PC-3 (cell line): ENCODE measurements at regions not wholly inside any gene's neighbourhood (a gene's known extent, or its start where the extent isn't known, plus 50 kb on each side); places are given as distances from the start of the nearest gene placed in this dataset.
A peak's percentile ranks its signal among the peaks of the same experiment; 100 is the strongest.

Experiments used
- ATAC-seq: fragments of 200-7000 bp; cut with Tn5 transposase; 2 replicates; pipeline ENCODE4 v1.9.1; 2020; ENCODE audit warnings: mild to moderate bottlenecking, moderate library complexity
- BruUV-seq: library from RNA; stranded (reverse); fragments of 400-500 nt; replicated peaks from 2 replicates; lab custom pipeline; 2021; lab: Mats Ljungman, UMichigan
- CTCF ChIA-PET: fragments of 300-600 bp; sonication (Branson Sonifier 250); formaldehyde crosslinking; loops from one replicate; lab custom pipeline; 2022; ENCODE audit warnings: antibody characterized with exemption; lab: Charles Lee
- POLR2A ChIA-PET: fragments of 300-600 bp; sonication (Branson Sonifier 250); formaldehyde crosslinking; loops from one replicate; lab custom pipeline; 2022; ENCODE audit warnings: antibody characterized with exemption; ENCODE audit not compliant: unreplicated experiment; lab: Charles Lee
- DNase-seq: peaks from one replicate; pipeline ENCODE4 v3.0.0-alpha.2; 2015
- H2AFZ ChIP-seq: fragments of 300-600 bp; sonication (generic); 2 replicates; pipeline ENCODE4 v1.6.0; 2016; ENCODE audit warnings: antibody characterized with exemption, low read length
- H3F3A ChIP-seq: fragments of 300-600 bp; sonication (generic); one replicate; pipeline ENCODE4 v1.6.0; 2017; ENCODE audit warnings: antibody characterized with exemption, low read length, control low read depth, mild to moderate bottlenecking; ENCODE audit not compliant: unreplicated experiment
- H3K27ac ChIP-seq: fragments of 300-600 bp; sonication (generic); 2 replicates; pipeline ENCODE4 v1.5.1; 2016; ENCODE audit warnings: mild to moderate bottlenecking, low read length
- H3K27me3 ChIP-seq: fragments of 300-600 bp; sonication (generic); 2 replicates; pipeline ENCODE4 v1.6.1; 2016; ENCODE audit warnings: low read length, mixed read lengths
- H3K36me3 ChIP-seq: fragments of 300-600 bp; sonication (generic); 2 replicates; pipeline ENCODE4 v1.6.1; 2016; ENCODE audit warnings: low read depth, mixed run types, low read length, mixed read lengths
- H3K4me1 ChIP-seq: fragments of 300-600 bp; sonication (generic); 2 replicates; pipeline ENCODE4 v1.5.1; 2016; ENCODE audit warnings: low read length; ENCODE audit not compliant: insufficient read depth
- H3K4me2 ChIP-seq: fragments of 300-600 bp; sonication (generic); 2 replicates; pipeline ENCODE4 v1.6.0; 2016; ENCODE audit warnings: low read length
- H3K4me3 ChIP-seq: fragments of 300-600 bp; sonication (generic); 2 replicates; pipeline ENCODE4 v1.5.1; 2016; ENCODE audit warnings: mild to moderate bottlenecking, low read length, mixed read lengths
- H3K79me2 ChIP-seq: fragments of 300-600 bp; sonication (generic); 2 replicates; pipeline ENCODE4 v1.6.1; 2017; ENCODE audit warnings: low read length, mixed read lengths
- H3K9ac ChIP-seq: fragments of 300-600 bp; sonication (generic); 2 replicates; pipeline ENCODE4 v1.6.0; 2016; ENCODE audit warnings: mild to moderate bottlenecking, low read length
- H3K9me2 ChIP-seq: fragments of 300-600 bp; sonication (generic); replicated peaks from 2 replicates; pipeline ENCODE4 v1.6.1; 2016; ENCODE audit warnings: mixed run types, low read length, mixed read lengths
- H3K9me3 ChIP-seq: fragments of 300-600 bp; sonication (generic); 2 replicates; pipeline ENCODE4 v1.6.1; 2016; ENCODE audit warnings: low read length, mixed read lengths
- H4K20me1 ChIP-seq: fragments of 300-600 bp; sonication (generic); 2 replicates; pipeline ENCODE4 v1.6.1; 2016; ENCODE audit warnings: low read length, mixed read lengths
- EZH2 ChIP-seq: fragments of 300-600 bp; sonication (generic); IDR thresholded peaks from one replicate; pipeline ENCODE4 v1.6.1; 2017; ENCODE audit warnings: antibody characterized with exemption, mild to moderate bottlenecking, low read length; ENCODE audit not compliant: unreplicated experiment
- EZH2phosphoT487 ChIP-seq: fragments of 300-600 bp; sonication (generic); IDR thresholded peaks from 2 replicates; pipeline ENCODE4 v1.6.1; 2018; ENCODE audit warnings: mild to moderate bottlenecking, antibody characterized with exemption, low read length, borderline replicate concordance
- intact Hi-C: fragments of 100-400 bp; cut with micrococcal nuclease; formaldehyde crosslinking; loops from 2 replicates; pipeline ENCODE4 v1.9.0; 2023
- TF ChIP-seq, protein P1 (sequence below): fragments of 300-600 bp; sonication (generic); conservative IDR thresholded peaks from 2 replicates; pipeline ENCODE4 v1.5.1; 2017; ENCODE audit warnings: antibody characterized with exemption, low read depth, mild to moderate bottlenecking, low read length

DNA sequence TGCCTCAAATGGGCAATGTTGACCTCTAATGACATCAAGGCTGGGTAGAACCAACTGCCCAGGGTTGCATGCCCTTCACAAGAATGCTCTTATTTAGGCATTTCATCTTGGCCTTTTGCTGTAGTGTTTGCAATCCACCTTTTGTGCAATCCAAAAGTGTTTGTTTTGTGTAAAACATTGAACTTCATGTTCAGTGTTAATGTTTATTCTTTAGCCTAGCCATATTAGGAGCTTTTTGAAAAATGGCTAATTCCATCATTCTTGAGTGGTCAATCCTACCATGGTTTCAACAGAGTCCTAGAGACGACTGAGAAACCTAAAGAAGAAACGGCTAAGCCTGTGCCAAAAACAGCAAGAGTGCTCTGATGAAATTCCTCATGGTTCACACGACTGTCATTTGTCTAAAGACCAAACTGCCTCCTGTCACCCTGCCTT lies 279.6 kb upstream of the PRDM1 start:
- no peak for TF ChIP-seq EZH2phosphoT487
- TF ChIP-seq EZH2: no peak
- TF ChIP-seq, protein P1, sequence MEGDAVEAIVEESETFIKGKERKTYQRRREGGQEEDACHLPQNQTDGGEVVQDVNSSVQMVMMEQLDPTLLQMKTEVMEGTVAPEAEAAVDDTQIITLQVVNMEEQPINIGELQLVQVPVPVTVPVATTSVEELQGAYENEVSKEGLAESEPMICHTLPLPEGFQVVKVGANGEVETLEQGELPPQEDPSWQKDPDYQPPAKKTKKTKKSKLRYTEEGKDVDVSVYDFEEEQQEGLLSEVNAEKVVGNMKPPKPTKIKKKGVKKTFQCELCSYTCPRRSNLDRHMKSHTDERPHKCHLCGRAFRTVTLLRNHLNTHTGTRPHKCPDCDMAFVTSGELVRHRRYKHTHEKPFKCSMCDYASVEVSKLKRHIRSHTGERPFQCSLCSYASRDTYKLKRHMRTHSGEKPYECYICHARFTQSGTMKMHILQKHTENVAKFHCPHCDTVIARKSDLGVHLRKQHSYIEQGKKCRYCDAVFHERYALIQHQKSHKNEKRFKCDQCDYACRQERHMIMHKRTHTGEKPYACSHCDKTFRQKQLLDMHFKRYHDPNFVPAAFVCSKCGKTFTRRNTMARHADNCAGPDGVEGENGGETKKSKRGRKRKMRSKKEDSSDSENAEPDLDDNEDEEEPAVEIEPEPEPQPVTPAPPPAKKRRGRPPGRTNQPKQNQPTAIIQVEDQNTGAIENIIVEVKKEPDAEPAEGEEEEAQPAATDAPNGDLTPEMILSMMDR: no peak
- no peak overlapping the region for H3K27ac ChIP-seq
- intact Hi-C loops: no loop called here
- CTCF ChIA-PET: no interaction called here
- H3K36me3 ChIP-seq: no peaks in the 10 kb centered on the region
- no peaks in the 10 kb centered on the region for H3K79me2 ChIP-seq
- BruUV-seq: no TSS peak
- H3K9ac ChIP-seq: no peak overlapping the region
- POLR2A ChIA-PET: no interaction called here
- peaks cover 52% of the 10 kb centered on the region for H3K4me1 ChIP-seq
- no peaks in the 10 kb centered on the region for H3K27me3 ChIP-seq
- peaks cover 4% of the 10 kb centered on the region for H3F3A ChIP-seq
- no peak overlapping the region for H3K4me2 ChIP-seq
- DNase-seq (no peak), ATAC-seq (no peak)
- no peaks in the 10 kb centered on the region for H4K20me1 ChIP-seq
- no peaks in the 10 kb centered on the region for H3K9me3 ChIP-seq
- no peaks in the 10 kb centered on the region for H3K9me2 ChIP-seq
- no peak overlapping the region for H2AFZ ChIP-seq
- no peak overlapping the region for H3K4me3 ChIP-seq

DNA sequence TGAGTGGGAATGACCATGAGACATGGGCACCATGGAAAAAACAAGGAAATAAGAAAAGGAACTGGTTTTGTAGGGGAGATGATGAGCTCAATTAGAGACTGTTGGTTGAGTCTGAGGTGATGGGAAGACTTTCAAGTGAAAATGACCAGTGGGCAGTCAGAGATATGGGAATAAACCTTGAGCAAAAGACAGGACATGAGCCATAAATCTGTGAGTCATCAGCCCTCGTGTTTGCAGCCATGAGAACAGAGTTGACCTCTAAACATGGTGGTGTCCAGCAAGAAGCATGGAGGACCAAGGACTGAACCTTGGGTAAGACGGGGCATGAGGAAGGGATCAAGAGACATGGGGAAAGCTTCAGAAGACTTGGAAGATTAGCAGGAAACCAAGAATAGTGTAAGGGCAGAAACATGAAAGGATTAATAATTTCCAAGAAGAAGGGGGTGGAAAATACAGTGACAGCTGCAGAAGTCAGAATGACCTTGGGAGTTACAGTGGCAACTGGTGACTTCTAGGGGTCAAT lies 280.6 kb upstream of the PRDM1 start:
- TF ChIP-seq, protein P1: no peak
- no peak for TF ChIP-seq EZH2phosphoT487
- no peak for TF ChIP-seq EZH2
- no peaks in the 10 kb centered on the region for H3K9me2 ChIP-seq
- no peaks in the 10 kb centered on the region for H3K36me3 ChIP-seq
- ChIA-PET POLR2A (no interaction called here), CTCF (no interaction called here)
- peaks cover 4% of the 10 kb centered on the region for H3F3A ChIP-seq
- no peaks in the 10 kb centered on the region for H4K20me1 ChIP-seq
- no peak overlapping the region for H3K4me2 ChIP-seq
- no peaks in the 10 kb centered on the region for H3K27me3 ChIP-seq
- DNase-seq: peak; percentile 34
- intact Hi-C loops: no loop called here
- peak overlapping the region; percentile 68 for H3K27ac ChIP-seq
- H3K9me3 ChIP-seq: no peaks in the 10 kb centered on the region
- no peak overlapping the region for H2AFZ ChIP-seq
- no peaks in the 10 kb centered on the region for H3K79me2 ChIP-seq
- H3K4me3 ChIP-seq: no peak overlapping the region
- H3K9ac ChIP-seq: no peak overlapping the region; the same call in 1 of the 2 replicates
- ATAC-seq: no peak
- H3K4me1 ChIP-seq: peaks cover 44% of the 10 kb centered on the region
- no TSS peak for BruUV-seq

GRCh38 chr6:105804424-105804823 lies 281.7 kb upstream of the PRDM1 start:
- no peak overlapping the region for H3K4me3 ChIP-seq
- no TSS peak for BruUV-seq
- H2AFZ ChIP-seq: no peak overlapping the region
- H3K4me1 ChIP-seq: peaks cover 32% of the 10 kb centered on the region
- DNase-seq (peak; percentile 78), ATAC-seq (peak; percentile 88)
- no peaks in the 10 kb centered on the region for H3K9me3 ChIP-seq
- intact Hi-C loops: no loop called here
- TF ChIP-seq, protein P1: no peak
- TF ChIP-seq EZH2phosphoT487 (no peak), EZH2 (no peak)
- peak overlapping the region; percentile 33; the same call in 1 of the 2 replicates for H3K4me2 ChIP-seq
- peaks cover 4% of the 10 kb centered on the region for H3F3A ChIP-seq
- peak overlapping the region; percentile 24; the same call in 1 of the 2 replicates for H3K9ac ChIP-seq
- no peaks in the 10 kb centered on the region for H3K9me2 ChIP-seq
- no peaks in the 10 kb centered on the region for H3K36me3 ChIP-seq
- no peaks in the 10 kb centered on the region for H3K27me3 ChIP-seq
- no peaks in the 10 kb centered on the region for H3K79me2 ChIP-seq
- CTCF ChIA-PET: no interaction called here
- H4K20me1 ChIP-seq: no peaks in the 10 kb centered on the region
- peak overlapping the region; percentile 68 for H3K27ac ChIP-seq
- POLR2A ChIA-PET: no interaction called here
